Ovary (tissue), 7 donors: ENCODE measurements at regions not wholly inside any gene's neighbourhood (a gene's known extent, or its start where the extent isn't known, plus 50 kb on each side); places are given as distances from the start of the nearest gene placed in this dataset.

Source experiments
- DNase-seq, 5 donors: peaks; one replicate each; pipeline ENCODE4 v3.0.0-alpha.2; 2019 to 2020
- H3K27ac ChIP-seq, 2 donors: fragments of 200-600 bp; one replicate each; pipeline versions ENCODE4 v1.5.1 to v1.8.0; 2019 to 2022
- H3K27me3 ChIP-seq: fragments of 200-600 bp; one replicate; pipeline ENCODE4 v1.8.0; 2022
- H3K36me3 ChIP-seq: fragments of 200-600 bp; sonication (generic); one replicate; pipeline ENCODE4 v1.5.1; 2019
- H3K4me1 ChIP-seq: one replicate; pipeline ENCODE4 v1.8.1; 2013; ENCODE audit warnings: mild to moderate bottlenecking, moderate library complexity; ENCODE audit not compliant: insufficient read depth
- H3K4me3 ChIP-seq: fragments of 200-600 bp; sonication (generic); one replicate; pipeline ENCODE4 v1.5.1; 2017
- H3K9me3 ChIP-seq, 2 donors: fragments of 200-600 bp in 1 of 2; sonication (generic) in 1 of 2; one replicate each; pipeline versions ENCODE4 v1.5.1 to v1.8.1; 2013 to 2019; ENCODE audit warnings: mild to moderate bottlenecking in 1 of 2, moderate library complexity in 1 of 2
- CTCF ChIP-seq, 3 donors: fragments of 450-650 bp in 2 of 3; fragments of 200-600 bp in 1 of 3; IDR thresholded peaks; one replicate each; pipeline versions ENCODE4 v1.5.1 to v1.8.0; 2016 to 2022; ENCODE audit warnings: antibody characterized with exemption in 3 of 3, mild to moderate bottlenecking in 1 of 3
- EP300 ChIP-seq: sonication (generic); formaldehyde crosslinking; IDR thresholded peaks from one replicate; pipeline ENCODE4 v1.6.1; 2017; ENCODE audit warnings: antibody characterized with exemption
- POLR2A ChIP-seq: fragments of 450-650 bp; IDR thresholded peaks from one replicate; pipeline ENCODE4 v1.6.1; 2017; ENCODE audit warnings: antibody characterized with exemption, mild to moderate bottlenecking, moderate library complexity
- WGBS, 3 donors: extraction: QIAGEN DNeasy Blood & Tissue Kit in 1 of 3; methylation state at CpG; one replicate each; pipeline versions ENCODE4 v1.1.5 to v1.1.7; 2013 to 2017; 5-methylcytosine and 5-hydroxymethylcytosine counted together
- intact Hi-C, 4 donors: fragments of 100-400 bp; cut with DNase I; formaldehyde crosslinking; loops; one replicate each; pipeline versions ENCODE4 v1.11.0 to v1.15.1; 2022 to 2023
- donor health status: DM: no; HTN: no; CAD: no; lungs with moderate emphysema.
- donor health status: DM: no; HTN: no; CAD: no.
- donor health status: Bipolar disorder and iron deficiency.
- donor health status: DM: no; HTN: no; CAD: no.
- donor health status: DM: yes; HTN: yes; CAD: no.

DNA sequence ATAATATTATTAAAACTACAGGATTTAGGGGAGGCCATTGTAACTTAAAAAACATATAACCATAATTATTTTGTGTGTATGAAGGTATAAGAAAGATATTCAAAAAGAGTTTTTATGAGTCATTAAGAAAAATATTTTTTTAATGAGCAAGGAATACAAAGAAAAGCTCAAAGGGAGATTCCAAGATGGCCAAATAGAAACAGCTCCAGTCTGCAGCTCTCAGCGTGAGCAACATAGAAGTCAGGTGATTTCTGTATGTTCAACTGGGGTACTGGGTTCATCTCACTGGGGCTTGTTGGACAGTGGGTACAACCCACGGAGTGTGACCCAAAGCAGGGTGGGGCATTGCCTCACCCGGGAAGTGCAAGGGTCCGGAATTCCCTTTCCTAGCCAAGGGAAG, 336.1 kb downstream of the TBL1XR1 start:
- Histone ChIP-seq H3K9me3 (no peaks in the 10 kb centered on the region), H3K36me3 (no peaks in the 10 kb centered on the region), H3K27ac (no peak overlapping the region), H3K27me3 (no peaks in the 10 kb centered on the region), H3K4me3 (no peak overlapping the region), H3K4me1 (no peaks in the 10 kb centered on the region)
- TF ChIP-seq EP300 (no peak), CTCF (IDR thresholded peaks at IDR 0.05) (no peak), POLR2A (no peak)
- intact Hi-C loops: no loop called here
- 93 to 95% (median 95%) methylated on average over 4 of the region's 4 CpGs for WGBS, 3 donors
- no peak for DNase-seq

GRCh38 chr3:176856721-176857120, 340.6 kb downstream of the TBL1XR1 start:
- no peaks in the 10 kb centered on the region for H3K4me1 ChIP-seq
- no peaks in the 10 kb centered on the region for H3K27me3 ChIP-seq
- no peaks in the 10 kb centered on the region for H3K9me3 ChIP-seq
- no peak overlapping the region for H3K4me3 ChIP-seq
- DNase-seq: no peak
- intact Hi-C loops: no loop called here
- TF ChIP-seq POLR2A: no peak
- no peak for TF ChIP-seq EP300
- no peak for TF ChIP-seq CTCF (IDR thresholded peaks at IDR 0.05)
- H3K36me3 ChIP-seq: no peaks in the 10 kb centered on the region
- no peak overlapping the region for H3K27ac ChIP-seq

DNA sequence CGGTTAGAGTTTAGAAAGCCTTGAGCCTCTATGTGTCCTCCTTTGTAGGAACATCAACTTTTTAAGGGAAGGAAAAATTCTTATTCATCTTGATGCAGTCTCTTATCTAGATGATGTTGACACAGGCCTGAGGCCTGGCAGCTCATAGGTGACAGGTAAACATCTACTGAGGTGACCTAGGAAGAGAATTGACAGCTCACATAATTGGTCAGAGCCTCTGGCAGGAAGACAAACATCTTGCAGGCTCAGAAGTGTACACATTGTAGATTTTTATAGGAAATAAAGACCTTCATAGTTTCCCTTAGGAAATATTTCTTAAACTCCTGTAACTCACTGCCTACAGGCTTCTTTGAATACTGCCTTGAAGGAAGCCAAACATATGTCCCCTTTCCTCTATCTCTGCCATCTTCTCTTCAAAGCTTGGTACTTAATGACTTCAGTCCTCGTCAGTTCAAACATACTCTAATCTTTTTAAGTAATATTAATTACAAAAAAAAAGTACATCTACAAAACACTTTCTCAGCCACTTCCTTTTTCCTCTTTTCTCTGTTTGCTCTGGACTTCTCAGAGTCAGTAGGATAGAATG, 341.3 kb downstream of the TBL1XR1 start:
- no peaks in the 10 kb centered on the region for H3K27me3 ChIP-seq
- no peak for TF ChIP-seq EP300
- TF ChIP-seq POLR2A: no peak
- TF ChIP-seq CTCF (IDR thresholded peaks at IDR 0.05): no peak
- intact Hi-C loops: no loop called here
- H3K4me3 ChIP-seq: no peak overlapping the region
- no peaks in the 10 kb centered on the region for H3K9me3 ChIP-seq
- no peaks in the 10 kb centered on the region for H3K36me3 ChIP-seq
- WGBS, 3 donors: 79 to 82% (median 82%) methylated on average over 2 of the region's 2 CpGs
- DNase-seq: no peak
- no peaks in the 10 kb centered on the region for H3K4me1 ChIP-seq
- no peak overlapping the region for H3K27ac ChIP-seq

GRCh38 chr3:176855213-176855612, 342.1 kb downstream of the TBL1XR1 start:
- 59 to 93% (median 69%) methylated on average over 4 of the region's 4 CpGs for WGBS, 3 donors
- H3K27ac ChIP-seq: no peak overlapping the region
- no peaks in the 10 kb centered on the region for H3K27me3 ChIP-seq
- H3K4me3 ChIP-seq: no peak overlapping the region
- TF ChIP-seq EP300: no peak
- TF ChIP-seq CTCF (IDR thresholded peaks at IDR 0.05): no peak
- TF ChIP-seq POLR2A: no peak
- no peak for DNase-seq
- H3K9me3 ChIP-seq: no peaks in the 10 kb centered on the region
- intact Hi-C loops: no loop called here
- H3K36me3 ChIP-seq: no peaks in the 10 kb centered on the region
- H3K4me1 ChIP-seq: no peaks in the 10 kb centered on the region

DNA sequence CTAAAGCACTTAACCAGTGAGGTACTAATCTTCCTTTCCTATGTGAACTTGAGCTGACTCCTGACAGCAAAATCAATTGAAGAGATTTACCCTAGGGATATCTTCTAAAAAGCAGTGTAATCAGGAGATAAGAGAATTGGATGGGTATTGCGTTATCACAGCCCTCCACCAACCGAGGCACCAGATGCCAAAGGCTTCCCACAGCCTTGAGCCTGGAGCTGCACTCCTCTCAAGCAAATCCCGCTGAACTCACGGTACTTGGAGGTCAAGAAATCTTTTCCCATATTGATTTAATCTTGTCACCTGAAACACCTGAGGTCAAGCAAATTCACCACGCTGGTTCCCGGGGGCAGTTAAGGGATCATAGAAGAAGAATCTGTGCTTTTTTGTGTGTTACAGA, 346.8 kb downstream of the TBL1XR1 start:
- Histone ChIP-seq H3K4me1 (no peaks in the 10 kb centered on the region), H3K27ac (no peak overlapping the region), H3K9me3 (no peaks in the 10 kb centered on the region), H3K27me3 (no peaks in the 10 kb centered on the region), H3K36me3 (no peaks in the 10 kb centered on the region), H3K4me3 (no peak overlapping the region)
- no peak for DNase-seq
- WGBS, 3 donors: 85 to 89% (median 88%) methylated on average over 6 of the region's 6 CpGs
- TF ChIP-seq CTCF (IDR thresholded peaks at IDR 0.05) (no peak), EP300 (no peak), POLR2A (no peak)
- intact Hi-C loops: no loop called here
